Endodermal cell (in vitro differentiated cells): ENCODE measurements at regions not wholly inside any gene's neighbourhood (a gene's known extent, or its start where the extent isn't known, plus 50 kb on each side); places are given as distances from the start of the nearest gene placed in this dataset.
"Not testable (repeated sequence)": the region's sequence is repeated elsewhere in the genome, so short reads cannot be mapped to it uniquely, and the experiment has no call there.

Source experiments
- DNase-seq: peaks from one replicate; pipeline ENCODE4 v3.0.0-alpha.2; 2017
- H3K27ac ChIP-seq: 2 replicates; pipeline ENCODE4 v1.5.1; 2013; ENCODE audit warnings: mild to moderate bottlenecking, low read depth, low read length, moderate library complexity
- H3K27me3 ChIP-seq: 2 replicates; pipeline ENCODE4 v1.6.1; 2013; ENCODE audit warnings: mild to moderate bottlenecking, low read length, moderate library complexity; ENCODE audit not compliant: insufficient read depth, control insufficient read depth, poor library complexity, severe bottlenecking
- H3K36me3 ChIP-seq: 2 replicates; pipeline ENCODE4 v1.7.0; 2013; ENCODE audit warnings: mild to moderate bottlenecking, low read length, moderate library complexity; ENCODE audit not compliant: control insufficient read depth, insufficient read depth
- H3K4me1 ChIP-seq: one replicate; pipeline ENCODE4 v1.7.0; 2013; ENCODE audit warnings: low read length; ENCODE audit not compliant: control insufficient read depth, insufficient read depth
- H3K4me3 ChIP-seq: 2 replicates; pipeline ENCODE4 v1.5.1; 2013; ENCODE audit warnings: mild to moderate bottlenecking, low read length, moderate library complexity
- H3K9ac ChIP-seq: 2 replicates; pipeline ENCODE4 v1.6.1; 2013; ENCODE audit warnings: mild to moderate bottlenecking, low read length, moderate library complexity; ENCODE audit not compliant: poor library complexity, severe bottlenecking; ENCODE audit errors: extremely low read depth
- H3K9me3 ChIP-seq: 2 replicates; pipeline ENCODE4 v1.6.1; 2013; ENCODE audit warnings: mild to moderate bottlenecking, low read length, moderate library complexity; ENCODE audit not compliant: control insufficient read depth
- H3K27ac Mint-ChIP-seq: 2 replicates; pipeline ENCODE4 v1.8.0; 2020; ENCODE audit warnings: mixed read lengths
- H3K27me3 Mint-ChIP-seq: 2 replicates; pipeline ENCODE4 v1.8.0; 2021; ENCODE audit warnings: mild to moderate bottlenecking, mixed read lengths; ENCODE audit not compliant: insufficient read depth
- H3K36me3 Mint-ChIP-seq: 2 replicates; pipeline ENCODE4 v1.8.0; 2020; ENCODE audit warnings: low read depth, mixed read lengths
- H3K4me1 Mint-ChIP-seq: 2 replicates; pipeline ENCODE4 v1.8.0; 2020; ENCODE audit warnings: mixed read lengths
- H3K4me3 Mint-ChIP-seq: 2 replicates; pipeline ENCODE4 v1.8.0; 2020; ENCODE audit warnings: mild to moderate bottlenecking, moderate library complexity, mixed read lengths
- H3K9me3 Mint-ChIP-seq: 2 replicates; pipeline ENCODE4 v1.8.0; 2020; ENCODE audit warnings: mild to moderate bottlenecking, mixed read lengths
- WGBS, 2 experiments: methylation state at CpG; one replicate each; pipeline versions ENCODE4 v1.1.5 to v1.1.7; 2013; ENCODE audit warnings: missing lambda C conversion rate in 2 of 2, mixed read lengths in 1 of 2; ENCODE audit not compliant: insufficient coverage in 1 of 2, insufficient read length in 1 of 2; 5-methylcytosine and 5-hydroxymethylcytosine counted together
- TF ChIP-seq, protein P1 (sequence below): fragments of 200-600 bp; sonication (generic); conservative IDR thresholded peaks from 2 replicates; pipeline ENCODE4 v1.5.0; 2021; ENCODE audit warnings: antibody characterized with exemption, mild to moderate bottlenecking

DNA sequence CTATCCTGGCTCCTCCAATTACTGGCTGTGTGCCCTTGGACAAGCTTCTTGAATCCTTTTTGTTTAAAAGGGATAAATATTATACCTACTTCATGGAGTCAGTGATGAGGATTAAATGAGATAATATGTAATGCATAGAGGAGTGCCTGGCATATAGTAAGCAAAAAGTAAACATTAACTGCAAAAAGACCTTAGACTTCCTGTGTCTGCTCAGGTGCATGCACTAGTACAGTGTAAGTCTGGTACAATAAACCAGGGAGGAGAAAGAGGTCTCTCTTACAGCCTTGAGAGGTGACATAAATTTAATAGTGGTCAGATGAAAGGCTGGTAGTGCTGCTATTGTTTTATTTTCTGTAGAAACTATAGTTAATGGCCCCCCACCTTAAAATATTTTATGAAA is 305.2 kb upstream of the MIS18BP1 start:
- H3K27me3 ChIP-seq = no peaks in the 10 kb centered on the region
- H3K36me3 ChIP-seq = no peaks in the 10 kb centered on the region
- no peak overlapping the region for H3K9ac ChIP-seq
- no peak for DNase-seq
- peaks cover under 1% of the 10 kb centered on the region for H3K4me1 Mint-ChIP-seq
- H3K27me3 Mint-ChIP-seq = no peaks in the 10 kb centered on the region
- H3K27ac ChIP-seq = no peak overlapping the region
- no peaks in the 10 kb centered on the region for H3K4me1 ChIP-seq
- H3K9me3 ChIP-seq = no peaks in the 10 kb centered on the region
- TF ChIP-seq, protein P1, sequence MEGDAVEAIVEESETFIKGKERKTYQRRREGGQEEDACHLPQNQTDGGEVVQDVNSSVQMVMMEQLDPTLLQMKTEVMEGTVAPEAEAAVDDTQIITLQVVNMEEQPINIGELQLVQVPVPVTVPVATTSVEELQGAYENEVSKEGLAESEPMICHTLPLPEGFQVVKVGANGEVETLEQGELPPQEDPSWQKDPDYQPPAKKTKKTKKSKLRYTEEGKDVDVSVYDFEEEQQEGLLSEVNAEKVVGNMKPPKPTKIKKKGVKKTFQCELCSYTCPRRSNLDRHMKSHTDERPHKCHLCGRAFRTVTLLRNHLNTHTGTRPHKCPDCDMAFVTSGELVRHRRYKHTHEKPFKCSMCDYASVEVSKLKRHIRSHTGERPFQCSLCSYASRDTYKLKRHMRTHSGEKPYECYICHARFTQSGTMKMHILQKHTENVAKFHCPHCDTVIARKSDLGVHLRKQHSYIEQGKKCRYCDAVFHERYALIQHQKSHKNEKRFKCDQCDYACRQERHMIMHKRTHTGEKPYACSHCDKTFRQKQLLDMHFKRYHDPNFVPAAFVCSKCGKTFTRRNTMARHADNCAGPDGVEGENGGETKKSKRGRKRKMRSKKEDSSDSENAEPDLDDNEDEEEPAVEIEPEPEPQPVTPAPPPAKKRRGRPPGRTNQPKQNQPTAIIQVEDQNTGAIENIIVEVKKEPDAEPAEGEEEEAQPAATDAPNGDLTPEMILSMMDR = no peak
- no peaks in the 10 kb centered on the region for H3K9me3 Mint-ChIP-seq
- H3K36me3 Mint-ChIP-seq = no peaks in the 10 kb centered on the region
- no peak overlapping the region for H3K4me3 Mint-ChIP-seq
- H3K4me3 ChIP-seq = no peak overlapping the region
- H3K27ac Mint-ChIP-seq = no peak overlapping the region

DNA sequence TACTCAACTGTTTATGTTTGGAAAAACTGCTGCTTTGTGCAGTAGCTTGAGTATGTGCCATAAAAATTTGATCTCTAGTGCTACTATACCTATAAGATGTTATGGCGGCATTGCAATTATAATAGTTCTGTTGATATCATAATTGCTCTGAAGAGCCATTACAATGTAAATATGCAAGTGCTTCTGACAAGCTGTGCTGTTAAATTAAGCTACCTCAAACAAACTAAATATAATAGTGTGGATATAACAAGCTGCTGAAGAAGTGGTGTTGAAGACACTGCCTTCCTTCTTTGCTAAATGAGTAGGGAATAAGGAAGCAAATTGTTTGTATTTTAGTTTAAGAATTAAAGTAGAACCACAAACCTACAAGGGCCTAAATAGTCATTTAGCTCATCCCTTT is 301.0 kb upstream of the MIS18BP1 start:
- 86% methylated on average over 1 of the region's 1 CpG; no CpG with 5 or more reads in 1 of the 2 experiments for WGBS, 2 experiments
- DNase-seq = no peak
- peaks cover 16% of the 10 kb centered on the region for H3K4me1 Mint-ChIP-seq
- Histone ChIP-seq H3K9ac (no peak overlapping the region), H3K27ac (no peak overlapping the region), H3K36me3 (no peaks in the 10 kb centered on the region), H3K9me3 (no peaks in the 10 kb centered on the region), H3K4me1 (no peaks in the 10 kb centered on the region), H3K27me3 (no peaks in the 10 kb centered on the region), H3K4me3 (no peak overlapping the region)
- H3K36me3 Mint-ChIP-seq = no peaks in the 10 kb centered on the region
- H3K27ac Mint-ChIP-seq = no peak overlapping the region
- H3K27me3 Mint-ChIP-seq = peaks cover under 1% of the 10 kb centered on the region
- peaks cover 18% of the 10 kb centered on the region for H3K9me3 Mint-ChIP-seq
- no peak overlapping the region for H3K4me3 Mint-ChIP-seq
- TF ChIP-seq, protein P1 = no peak

- Mint-ChIP-seq H3K27ac (peak overlapping the region; percentile 90), H3K4me3 (peak overlapping the region; percentile 68), H3K9me3 (peaks cover 28% of the 10 kb centered on the region), H3K4me1 (peaks cover 16% of the 10 kb centered on the region)
- H3K4me3 ChIP-seq, H3K9me3 ChIP-seq, H3K36me3 ChIP-seq, H3K36me3 Mint-ChIP-seq, H3K9ac ChIP-seq, H3K27me3 ChIP-seq, H3K27ac ChIP-seq, H3K27me3 Mint-ChIP-seq, H3K4me1 ChIP-seq: not testable (repeated sequence)
- WGBS, 2 experiments = 57 to 60% methylated on average over 15 to 16 of the region's 16 CpGs
- DNase-seq = peak; percentile 65
Observed at GRCh38 chr14:45551240-45551820, 298.3 kb upstream of the MIS18BP1 start.

GRCh38 chr14:45531022-45531421 is 278.0 kb upstream of the MIS18BP1 start:
- Mint-ChIP-seq H3K36me3 (no peaks in the 10 kb centered on the region), H3K4me1 (peaks cover 5% of the 10 kb centered on the region), H3K4me3 (no peak overlapping the region), H3K9me3 (peaks cover 13% of the 10 kb centered on the region), H3K27me3 (no peaks in the 10 kb centered on the region), H3K27ac (no peak overlapping the region)
- H3K36me3 ChIP-seq = no peaks in the 10 kb centered on the region
- no peaks in the 10 kb centered on the region for H3K4me1 ChIP-seq
- no peaks in the 10 kb centered on the region for H3K27me3 ChIP-seq
- TF ChIP-seq, protein P1 = no peak
- no peak overlapping the region for H3K4me3 ChIP-seq
- 90% methylated on average over 2 of the region's 2 CpGs; no CpG with 5 or more reads in 1 of the 2 experiments for WGBS, 2 experiments
- no peaks in the 10 kb centered on the region for H3K9me3 ChIP-seq
- H3K9ac ChIP-seq = no peak overlapping the region
- no peak for DNase-seq
- no peak overlapping the region for H3K27ac ChIP-seq
